ENCODE measurements at regions not wholly inside any gene's neighbourhood (a gene's known extent, or its start where the extent isn't known, plus 50 kb on each side); places are given as distances from the start of the nearest gene placed in this dataset.

DNA sequence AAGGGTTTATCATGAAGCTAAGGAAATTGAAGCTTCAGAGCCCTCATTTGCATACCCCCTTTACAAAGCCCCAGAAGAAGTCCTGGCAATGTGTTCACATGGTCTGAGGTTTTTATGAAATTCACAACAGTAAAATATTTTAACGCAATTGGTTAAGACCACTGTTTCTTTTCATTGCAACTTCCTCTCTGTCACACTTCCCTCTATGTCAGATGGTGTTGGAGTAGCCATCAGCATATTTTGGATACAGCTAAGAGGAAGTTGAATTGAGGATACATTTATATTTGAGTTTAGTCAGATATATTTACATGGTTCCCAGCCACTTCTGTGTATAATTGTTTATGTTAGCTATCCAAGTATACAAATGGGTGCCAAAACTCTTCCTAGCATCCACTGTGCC lies 170.0 kb downstream of the TXNL1 start:
- H3K9me3 Mint-ChIP-seq = peaks cover 21% of the 10 kb centered on the region
- H3K36me3 Mint-ChIP-seq (ENCODE audit: low read depth) = no peaks in the 10 kb centered on the region
- TF ChIP-seq, protein P1, sequence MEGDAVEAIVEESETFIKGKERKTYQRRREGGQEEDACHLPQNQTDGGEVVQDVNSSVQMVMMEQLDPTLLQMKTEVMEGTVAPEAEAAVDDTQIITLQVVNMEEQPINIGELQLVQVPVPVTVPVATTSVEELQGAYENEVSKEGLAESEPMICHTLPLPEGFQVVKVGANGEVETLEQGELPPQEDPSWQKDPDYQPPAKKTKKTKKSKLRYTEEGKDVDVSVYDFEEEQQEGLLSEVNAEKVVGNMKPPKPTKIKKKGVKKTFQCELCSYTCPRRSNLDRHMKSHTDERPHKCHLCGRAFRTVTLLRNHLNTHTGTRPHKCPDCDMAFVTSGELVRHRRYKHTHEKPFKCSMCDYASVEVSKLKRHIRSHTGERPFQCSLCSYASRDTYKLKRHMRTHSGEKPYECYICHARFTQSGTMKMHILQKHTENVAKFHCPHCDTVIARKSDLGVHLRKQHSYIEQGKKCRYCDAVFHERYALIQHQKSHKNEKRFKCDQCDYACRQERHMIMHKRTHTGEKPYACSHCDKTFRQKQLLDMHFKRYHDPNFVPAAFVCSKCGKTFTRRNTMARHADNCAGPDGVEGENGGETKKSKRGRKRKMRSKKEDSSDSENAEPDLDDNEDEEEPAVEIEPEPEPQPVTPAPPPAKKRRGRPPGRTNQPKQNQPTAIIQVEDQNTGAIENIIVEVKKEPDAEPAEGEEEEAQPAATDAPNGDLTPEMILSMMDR (IDR thresholded peaks at IDR 0.05; ENCODE audit: unreplicated experiment in 3 of 3) = no peak
- no peak overlapping the region for H3K27ac Mint-ChIP-seq
- H3K4me3 Mint-ChIP-seq = no peak overlapping the region
- peaks cover 4% of the 10 kb centered on the region for H3K4me1 Mint-ChIP-seq
- H3K27me3 Mint-ChIP-seq (ENCODE audit: low read depth) = no peaks in the 10 kb centered on the region

DNA sequence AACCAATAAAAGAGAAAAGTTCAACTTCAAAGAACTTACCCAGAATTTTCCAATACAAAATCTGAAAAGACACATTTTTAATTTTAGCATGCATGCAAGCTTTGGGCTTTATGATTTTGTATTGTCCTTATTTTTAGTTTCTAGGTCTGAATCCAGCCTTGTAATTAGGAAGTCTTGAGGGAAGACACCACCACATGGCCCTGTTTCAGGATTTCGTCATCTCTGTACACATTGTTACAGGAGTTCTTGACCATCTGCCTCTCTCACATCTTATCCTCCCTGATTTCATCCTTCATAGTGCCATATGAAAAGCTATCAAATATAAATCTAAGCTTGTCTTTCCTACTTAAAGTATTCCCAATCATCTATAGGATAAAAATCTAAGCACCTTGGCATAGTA lies 176.1 kb downstream of the TXNL1 start:
- peaks cover 10% of the 10 kb centered on the region for H3K4me1 Mint-ChIP-seq
- H3K27ac Mint-ChIP-seq = no peak overlapping the region
- peaks cover 24% of the 10 kb centered on the region for H3K9me3 Mint-ChIP-seq
- no peak overlapping the region for H3K4me3 Mint-ChIP-seq
- H3K27me3 Mint-ChIP-seq (ENCODE audit: low read depth) = no peaks in the 10 kb centered on the region
- TF ChIP-seq, protein P1 (IDR thresholded peaks at IDR 0.05; ENCODE audit: unreplicated experiment in 3 of 3) = no peak
- H3K36me3 Mint-ChIP-seq (ENCODE audit: low read depth) = no peaks in the 10 kb centered on the region

DNA sequence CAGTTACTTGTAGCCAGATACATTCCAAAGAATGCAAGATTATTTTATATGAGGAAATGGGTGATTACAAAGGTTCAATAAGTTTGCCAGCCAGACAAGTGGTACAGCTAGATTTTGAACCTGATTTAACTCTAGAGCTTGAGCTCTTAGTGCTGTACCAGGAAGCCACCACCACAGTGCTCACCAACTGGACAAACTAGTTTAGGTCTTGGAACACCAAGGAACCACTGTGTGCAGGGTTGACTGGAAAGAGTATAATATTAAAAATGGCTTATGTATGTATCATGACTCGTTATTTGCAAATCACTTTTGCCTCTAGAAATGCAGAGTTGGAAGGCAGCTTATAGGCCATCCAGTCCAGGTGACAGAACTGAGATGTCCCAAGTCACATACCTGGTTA lies 177.2 kb downstream of the TXNL1 start:
- no peak overlapping the region for H3K4me3 Mint-ChIP-seq
- no peaks in the 10 kb centered on the region for H3K27me3 Mint-ChIP-seq (ENCODE audit: low read depth)
- TF ChIP-seq, protein P1 (IDR thresholded peaks at IDR 0.05; ENCODE audit: unreplicated experiment in 3 of 3) = no peak
- H3K9me3 Mint-ChIP-seq = peaks cover 23% of the 10 kb centered on the region
- H3K27ac Mint-ChIP-seq = no peak overlapping the region
- H3K36me3 Mint-ChIP-seq (ENCODE audit: low read depth) = no peaks in the 10 kb centered on the region
- peaks cover 10% of the 10 kb centered on the region for H3K4me1 Mint-ChIP-seq

DNA sequence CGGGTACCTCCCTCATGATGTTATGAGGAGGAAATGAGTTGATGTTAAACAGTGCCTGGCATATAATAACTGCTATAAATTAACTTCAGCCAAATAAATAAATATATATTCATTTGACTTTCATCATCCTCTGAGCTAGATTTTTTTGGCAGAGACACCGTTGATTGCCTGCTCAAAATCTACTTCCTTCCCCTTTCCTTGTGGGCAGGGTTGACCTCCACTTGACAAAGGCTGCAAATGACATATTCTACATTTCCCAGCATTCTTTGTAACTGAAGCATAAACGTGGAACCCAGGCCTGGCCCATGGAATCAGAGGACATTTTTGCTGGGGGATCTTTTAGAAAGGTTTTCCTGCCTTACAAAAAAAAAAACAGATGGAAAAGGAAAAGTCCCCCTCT lies 177.8 kb downstream of the TXNL1 start:
- Mint-ChIP-seq H3K27ac (no peak overlapping the region), H3K9me3 (peaks cover 18% of the 10 kb centered on the region), H3K27me3 (ENCODE audit: low read depth) (no peaks in the 10 kb centered on the region), H3K4me1 (peaks cover 10% of the 10 kb centered on the region), H3K36me3 (ENCODE audit: low read depth) (no peaks in the 10 kb centered on the region), H3K4me3 (no peak overlapping the region)
- TF ChIP-seq, protein P1 (IDR thresholded peaks at IDR 0.05; ENCODE audit: unreplicated experiment in 3 of 3) = no peak

DNA sequence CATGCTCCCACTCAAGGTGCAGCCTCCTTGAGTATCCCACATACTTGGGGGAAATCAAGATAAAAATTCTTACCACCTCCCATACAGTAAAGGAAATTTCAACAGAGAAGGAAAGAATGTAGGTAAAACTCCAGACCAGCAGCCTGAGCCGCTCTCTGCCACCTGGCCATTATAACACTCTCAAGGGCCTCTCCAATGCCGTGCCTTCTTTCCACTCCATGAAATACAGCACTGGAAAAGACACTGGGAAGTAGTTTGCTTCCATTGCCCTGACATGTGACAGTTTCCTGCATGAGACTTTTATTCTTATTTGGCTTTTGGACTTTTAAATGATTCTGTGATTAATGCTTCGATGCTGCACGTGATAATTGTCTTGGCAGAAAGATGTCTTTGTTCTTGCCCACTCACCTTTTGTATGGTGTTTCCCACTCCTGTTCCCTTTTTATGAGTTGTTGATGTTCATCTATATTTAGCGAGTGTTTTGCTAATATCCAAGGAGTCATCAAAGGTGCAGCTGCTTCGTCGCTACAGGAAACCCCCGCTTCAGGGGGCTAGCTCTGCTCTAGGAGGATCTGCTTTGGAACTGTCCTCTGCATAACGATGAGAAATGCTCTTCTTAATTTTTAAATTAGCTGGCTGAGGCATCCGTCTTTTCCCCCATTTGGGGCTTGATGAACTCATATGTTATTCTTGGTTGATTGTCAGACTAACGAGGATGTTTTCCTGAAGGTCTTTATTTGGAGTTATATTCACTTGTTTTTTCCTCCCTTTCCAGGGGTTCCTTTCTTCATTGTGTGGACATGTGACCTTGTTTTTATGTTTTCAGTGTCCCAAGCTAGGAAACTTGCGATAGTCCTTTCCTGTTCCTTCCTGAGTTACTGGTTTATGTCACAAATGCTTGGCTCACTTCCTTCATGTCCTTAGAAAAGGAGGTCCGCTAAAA lies 179.4 kb downstream of the TXNL1 start:
- Mint-ChIP-seq H3K4me1 (peaks cover 10% of the 10 kb centered on the region), H3K27me3 (ENCODE audit: low read depth) (no peaks in the 10 kb centered on the region), H3K9me3 (peaks cover 6% of the 10 kb centered on the region), H3K4me3 (no peak overlapping the region), H3K36me3 (ENCODE audit: low read depth) (no peaks in the 10 kb centered on the region), H3K27ac (peak overlapping the region in 2 of 3 experiments; percentile 4 to 10)
- TF ChIP-seq, protein P1 (IDR thresholded peaks at IDR 0.05; ENCODE audit: unreplicated experiment in 3 of 3) = no peak

DNA sequence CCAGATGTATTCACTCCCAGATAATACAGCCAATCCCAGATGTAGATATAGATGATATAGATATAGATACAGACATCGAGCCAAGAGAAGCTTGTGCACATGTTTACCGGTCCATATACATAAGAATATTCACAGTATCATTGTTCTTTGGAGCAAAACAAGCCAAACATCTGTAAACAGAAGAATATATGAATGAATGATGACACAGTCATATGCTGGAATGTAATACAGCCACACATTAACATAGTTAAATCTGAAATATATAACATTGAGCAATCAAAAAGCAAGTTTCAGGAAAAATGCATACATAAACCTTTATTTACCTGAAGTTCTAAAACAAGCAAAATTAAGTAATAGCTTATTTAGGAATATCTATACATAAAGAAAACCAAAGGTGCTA lies 182.5 kb downstream of the TXNL1 start:
- H3K36me3 Mint-ChIP-seq (ENCODE audit: low read depth) = no peaks in the 10 kb centered on the region
- H3K27me3 Mint-ChIP-seq (ENCODE audit: low read depth) = no peaks in the 10 kb centered on the region
- H3K4me1 Mint-ChIP-seq = peaks cover 10% of the 10 kb centered on the region
- TF ChIP-seq, protein P1 (IDR thresholded peaks at IDR 0.05; ENCODE audit: unreplicated experiment in 3 of 3) = no peak
- H3K27ac Mint-ChIP-seq = no peak overlapping the region
- H3K9me3 Mint-ChIP-seq = no peaks in the 10 kb centered on the region
- H3K4me3 Mint-ChIP-seq = no peak overlapping the region

All from nephron (organoid).